Liver (tissue), 3 donors: ENCODE measurements at regions not wholly inside any gene's neighbourhood (a gene's known extent, or its start where the extent isn't known, plus 50 kb on each side); places are given as distances from the start of the nearest gene placed in this dataset.

Experiments used
- CTCF ChIP-seq: fragments of 150-350 bp; IDR thresholded peaks from 2 replicates; pipeline ENCODE4 v1.5.1; 2017; ENCODE audit warnings: improper control_type of control experiment, low read depth, low read length; ENCODE audit not compliant: missing input control
- EGR1 ChIP-seq, 2 donors: IDR thresholded peaks; 2 replicates each; pipeline ENCODE4 v1.6.1; 2016 to 2018; ENCODE audit warnings: antibody characterized with exemption in 2 of 2, low read depth in 2 of 2
- FOXA1 ChIP-seq: IDR thresholded peaks from 2 replicates; pipeline ENCODE4 v1.6.1; 2016; ENCODE audit warnings: antibody characterized with exemption
- GABPA ChIP-seq, 2 donors: IDR thresholded peaks in 1 of 2; conservative IDR thresholded peaks in 1 of 2; 2 replicates each; pipeline ENCODE4 v1.6.1; 2016; ENCODE audit warnings: antibody characterized with exemption in 2 of 2, mild to moderate bottlenecking in 1 of 2, moderate library complexity in 1 of 2
- HNF4A ChIP-seq, 2 donors: conservative IDR thresholded peaks; 2 replicates each; pipeline ENCODE4 v1.6.1; 2016; ENCODE audit warnings: antibody characterized with exemption in 2 of 2, mild to moderate bottlenecking in 2 of 2
- MAX ChIP-seq: IDR thresholded peaks from 2 replicates; pipeline ENCODE4 v1.6.1; 2016; ENCODE audit warnings: antibody characterized with exemption
- RAD21 ChIP-seq, 2 donors: IDR thresholded peaks; 2 replicates each; pipeline ENCODE4 v1.6.1; 2016; ENCODE audit warnings: antibody characterized with exemption in 2 of 2, mild to moderate bottlenecking in 2 of 2
- REST ChIP-seq: IDR thresholded peaks from 2 replicates; pipeline ENCODE4 v1.6.1; 2016; ENCODE audit warnings: antibody characterized with exemption, mild to moderate bottlenecking
- RXRA ChIP-seq, 2 donors: IDR thresholded peaks; 2 replicates each; pipeline ENCODE4 v1.6.1; 2017 to 2018; ENCODE audit warnings: antibody characterized with exemption in 2 of 2, mild to moderate bottlenecking in 1 of 2
- SP1 ChIP-seq: IDR thresholded peaks from 2 replicates; pipeline ENCODE4 v1.6.1; 2018; ENCODE audit warnings: antibody characterized with exemption, mild to moderate bottlenecking
- TAF1 ChIP-seq: conservative IDR thresholded peaks from 2 replicates; pipeline ENCODE4 v1.6.1; 2016; ENCODE audit warnings: antibody characterized with exemption, mild to moderate bottlenecking
- YY1 ChIP-seq: IDR thresholded peaks from 2 replicates; pipeline ENCODE4 v1.6.1; 2016; ENCODE audit warnings: antibody characterized with exemption, mild to moderate bottlenecking
- ZBTB33 ChIP-seq: IDR thresholded peaks from 2 replicates; pipeline ENCODE4 v1.6.1; 2016; ENCODE audit warnings: antibody characterized with exemption
- donor health status: healthy.
- donor health status: healthy.

DNA sequence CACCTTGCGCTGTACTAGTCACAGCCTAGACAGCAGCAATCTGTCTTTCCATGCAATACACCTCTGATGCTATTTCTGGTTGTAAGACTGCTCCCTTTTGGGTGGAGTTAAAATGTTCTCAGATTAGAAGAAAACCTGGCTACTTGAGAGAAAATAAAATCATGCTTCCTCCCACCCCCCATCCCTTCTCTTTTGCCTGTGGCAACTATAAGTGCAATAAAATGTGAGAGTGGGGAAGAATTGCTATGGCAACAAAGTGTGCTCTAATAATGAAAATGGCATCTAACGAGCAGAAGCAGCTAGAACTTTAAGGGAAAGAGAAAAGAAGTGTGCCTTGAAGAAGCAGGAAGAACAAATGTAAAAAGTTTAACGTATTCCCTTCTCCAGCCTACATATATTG lies 464.2 kb upstream of the FSHR start:
- TF ChIP-seq CTCF (no peak), HNF4A (conservative IDR thresholded peaks at IDR 0.05) (no peak), TAF1 (no peak), MAX (no peak), YY1 (no peak), SP1 (no peak), REST (no peak), RAD21 (IDR thresholded peaks at IDR 0.05) (no peak), GABPA (IDR thresholded peaks at IDR 0.05 in 1 of 2, conservative IDR thresholded peaks at IDR 0.05 in 1 of 2) (no peak), ZBTB33 (no peak), RXRA (IDR thresholded peaks at IDR 0.05) (no peak), EGR1 (IDR thresholded peaks at IDR 0.05; ENCODE audit: low read depth in 2 of 2) (no peak), FOXA1 (no peak)
